Astrocyte of the cerebellum (primary cell): ENCODE measurements at regions not wholly inside any gene's neighbourhood (a gene's known extent, or its start where the extent isn't known, plus 50 kb on each side); places are given as distances from the start of the nearest gene placed in this dataset.

ENCODE experiments used
- DNase-seq: peaks from one replicate; pipeline ENCODE4 v3.0.0-alpha.2; 2011; ENCODE audit warnings: low read depth
- H3K4me3 ChIP-seq: 2 replicates; pipeline ENCODE4 v1.5.1; 2011; ENCODE audit warnings: mild to moderate bottlenecking, low read depth, low read length, moderate library complexity
- CTCF ChIP-seq: IDR thresholded peaks from 2 replicates; pipeline ENCODE4 v1.5.1; 2012; ENCODE audit warnings: low read length, low read depth, moderate library complexity, mild to moderate bottlenecking; ENCODE audit errors: missing control alignments
- in situ Hi-C: cut with HindIII; loops from 2 replicates; pipeline ENCODE4 v1.10.0; 2017; ENCODE audit warnings: low sequenced_read_pairs

- DNase-seq: no peak
- TF ChIP-seq CTCF: no peak
- H3K4me3 ChIP-seq: no peak overlapping the region
- in situ Hi-C loops: no loop called here
Measured at GRCh38 chr4:111813555-111814140, 331.6 kb upstream of the FAM241A start.

- no peak for DNase-seq
- H3K4me3 ChIP-seq: no peak overlapping the region
Measured at GRCh38 chr4:111814961-111815360, 330.3 kb upstream of the FAM241A start.

GRCh38 chr4:111821342-111821741 is 323.9 kb upstream of the FAM241A start:
- no peak overlapping the region for H3K4me3 ChIP-seq
- DNase-seq: no peak
- in situ Hi-C loops: no loop called here
- no peak for TF ChIP-seq CTCF

More at GRCh38 chr4:111814961-111815360, 330.3 kb upstream of the FAM241A start:
- no peak for TF ChIP-seq CTCF
- in situ Hi-C loops: no loop called here

- no peak for TF ChIP-seq CTCF
- DNase-seq: no peak
- no peak overlapping the region for H3K4me3 ChIP-seq
- in situ Hi-C loops: no loop called here
Measured at GRCh38 chr4:111836601-111837000, 308.7 kb upstream of the FAM241A start.

DNA sequence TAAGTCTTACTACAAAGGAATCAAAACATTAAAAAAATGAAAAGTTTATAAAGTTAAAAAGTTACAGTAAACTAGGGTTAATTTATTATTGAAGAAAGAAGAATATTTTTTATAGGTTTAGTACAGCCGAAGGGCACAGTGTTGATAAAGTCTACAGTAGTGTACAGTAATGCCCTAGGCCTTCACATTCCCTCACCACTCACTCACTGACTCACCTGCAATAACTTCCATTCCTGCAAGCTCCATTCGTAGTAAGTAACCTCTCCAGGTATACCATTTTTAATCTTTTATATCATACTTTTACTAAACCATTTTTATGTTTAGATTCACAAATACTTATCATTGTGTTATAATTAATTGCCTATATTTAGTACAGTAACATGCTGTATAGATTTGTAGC is 307.5 kb upstream of the FAM241A start:
- DNase-seq: no peak
- in situ Hi-C loops: no loop called here
- TF ChIP-seq CTCF: no peak

GRCh38 chr4:111838406-111838930 is 306.8 kb upstream of the FAM241A start:
- in situ Hi-C loops: no loop called here
- DNase-seq: no peak
- no peak for TF ChIP-seq CTCF
- H3K4me3 ChIP-seq: no peak overlapping the region

More for the DNA sequence above, 307.5 kb upstream of the FAM241A start:
- H3K4me3 ChIP-seq: no peak overlapping the region
